ENCODE measurements at regions not wholly inside any gene's neighbourhood (a gene's known extent, or its start where the extent isn't known, plus 50 kb on each side); places are given as distances from the start of the nearest gene placed in this dataset.

- Histone ChIP-seq H3K27ac (replicated peaks in 1 of 4) (no peak overlapping the region), H3K9me3 (no peaks in the 10 kb centered on the region), H3K27me3 (peaks cover 0 to 40% (median 3%) of the 10 kb centered on the region in 4 donors), H3K36me3 (no peaks in the 10 kb centered on the region), H3K4me3 (no peak overlapping the region), H3K4me1 (peaks cover 29 to 34% (median 32%) of the 10 kb centered on the region in 4 donors)
- DNase-seq (ENCODE audit: extremely low spot score): no peak
- intact Hi-C loops (cut with DNase I): loop anchor here (5.0 to 10.0 kb wide), 3 partner anchors 161 to 433 kb away; partner anchors contain the start of gene CENPS
- WGBS: 68% methylated on average over 19 of the region's 19 CpGs
- TF ChIP-seq POLR2AphosphoS5 (IDR thresholded peaks at IDR 0.05): no peak
- TF ChIP-seq, protein P1, sequence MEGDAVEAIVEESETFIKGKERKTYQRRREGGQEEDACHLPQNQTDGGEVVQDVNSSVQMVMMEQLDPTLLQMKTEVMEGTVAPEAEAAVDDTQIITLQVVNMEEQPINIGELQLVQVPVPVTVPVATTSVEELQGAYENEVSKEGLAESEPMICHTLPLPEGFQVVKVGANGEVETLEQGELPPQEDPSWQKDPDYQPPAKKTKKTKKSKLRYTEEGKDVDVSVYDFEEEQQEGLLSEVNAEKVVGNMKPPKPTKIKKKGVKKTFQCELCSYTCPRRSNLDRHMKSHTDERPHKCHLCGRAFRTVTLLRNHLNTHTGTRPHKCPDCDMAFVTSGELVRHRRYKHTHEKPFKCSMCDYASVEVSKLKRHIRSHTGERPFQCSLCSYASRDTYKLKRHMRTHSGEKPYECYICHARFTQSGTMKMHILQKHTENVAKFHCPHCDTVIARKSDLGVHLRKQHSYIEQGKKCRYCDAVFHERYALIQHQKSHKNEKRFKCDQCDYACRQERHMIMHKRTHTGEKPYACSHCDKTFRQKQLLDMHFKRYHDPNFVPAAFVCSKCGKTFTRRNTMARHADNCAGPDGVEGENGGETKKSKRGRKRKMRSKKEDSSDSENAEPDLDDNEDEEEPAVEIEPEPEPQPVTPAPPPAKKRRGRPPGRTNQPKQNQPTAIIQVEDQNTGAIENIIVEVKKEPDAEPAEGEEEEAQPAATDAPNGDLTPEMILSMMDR (IDR thresholded peaks at IDR 0.05): no peak
- no peak for TF ChIP-seq EP300 (IDR thresholded peaks at IDR 0.05)
- TF ChIP-seq POLR2A (IDR thresholded peaks at IDR 0.05; ENCODE audit: low read depth): no peak
These were observed 69.3 kb upstream of the CASZ1 start for GRCh38 chr1:10865518-10866320.

GRCh38 chr1:10866321-10867093, 70.1 kb upstream of the CASZ1 start:
- Histone ChIP-seq H3K36me3 (no peaks in the 10 kb centered on the region), H3K27ac (replicated peaks in 1 of 4) (no peak overlapping the region), H3K27me3 (peaks cover 0 to 40% (median 3%) of the 10 kb centered on the region in 4 donors), H3K4me1 (peaks cover 29 to 34% (median 30%) of the 10 kb centered on the region in 4 donors), H3K9me3 (no peaks in the 10 kb centered on the region), H3K4me3 (peak overlapping the region; percentile 56 to 68 (median 60))
- DNase-seq (ENCODE audit: extremely low spot score): no peak
- WGBS: 17% methylated on average over 15 of the region's 31 CpGs
- intact Hi-C loops (cut with DNase I): loop anchor here (5.0 to 10.0 kb wide), 3 partner anchors 162 to 434 kb away; partner anchors contain the start of gene CENPS
- TF ChIP-seq EP300 (IDR thresholded peaks at IDR 0.05): no peak
- no peak for TF ChIP-seq POLR2A (IDR thresholded peaks at IDR 0.05; ENCODE audit: low read depth)
- TF ChIP-seq, protein P1 (IDR thresholded peaks at IDR 0.05): no peak
- TF ChIP-seq POLR2AphosphoS5 (IDR thresholded peaks at IDR 0.05): no peak

GRCh38 chr1:10867138-10867721, 70.8 kb upstream of the CASZ1 start:
- H3K4me3 ChIP-seq: peak overlapping the region; percentile 56 to 68 (median 60)
- no peaks in the 10 kb centered on the region for H3K9me3 ChIP-seq
- no peak overlapping the region for H3K27ac ChIP-seq (replicated peaks in 1 of 4)
- H3K4me1 ChIP-seq: peaks cover 22 to 31% (median 27%) of the 10 kb centered on the region in 4 donors
- 18% methylated on average over 4 of the region's 54 CpGs for WGBS
- TF ChIP-seq, protein P1 (IDR thresholded peaks at IDR 0.05): peak; percentile 88 to 93 (median 89)
- no peak for TF ChIP-seq POLR2A (IDR thresholded peaks at IDR 0.05; ENCODE audit: low read depth)
- H3K27me3 ChIP-seq: peaks cover 0 to 40% (median 3%) of the 10 kb centered on the region in 4 donors
- H3K36me3 ChIP-seq: no peaks in the 10 kb centered on the region
- intact Hi-C loops (cut with DNase I): loop anchor here (5.0 to 10.0 kb wide), 3 partner anchors 162 to 435 kb away; partner anchors contain the start of gene CENPS
- no peak for DNase-seq (ENCODE audit: extremely low spot score)

DNA sequence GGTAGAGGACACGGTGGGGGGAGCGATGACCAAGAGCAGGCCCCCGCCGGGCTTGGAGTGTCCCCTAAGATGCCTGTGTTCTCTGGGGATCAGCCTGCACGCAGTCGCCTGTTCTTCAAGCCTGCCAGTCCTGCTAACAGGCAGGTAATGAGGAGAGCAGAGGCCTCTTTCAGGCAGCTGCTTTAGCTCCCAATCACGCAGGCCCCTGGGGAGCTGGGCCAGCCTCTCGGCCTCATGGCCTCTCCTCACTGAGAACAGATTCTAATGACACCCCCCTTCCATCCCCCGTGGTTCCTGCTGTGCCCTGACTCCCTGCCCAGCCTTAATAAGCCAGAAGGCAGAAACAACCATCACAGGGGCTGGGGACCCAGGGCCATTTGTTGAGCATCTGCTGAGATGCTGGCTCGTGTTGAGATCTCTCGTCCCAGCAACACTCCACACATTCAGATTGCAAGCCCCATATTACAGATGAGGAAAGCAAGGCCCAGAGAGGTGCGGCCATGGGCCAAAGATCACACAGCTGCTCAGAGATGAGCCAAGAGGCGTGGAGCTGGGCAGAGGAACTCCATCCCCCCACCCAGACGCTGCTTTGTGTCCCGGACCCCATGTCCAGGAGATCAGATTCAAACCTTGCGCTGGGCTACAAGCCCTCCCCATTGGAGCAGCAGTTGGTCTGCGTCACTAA, 71.6 kb upstream of the CASZ1 start:
- H3K9me3 ChIP-seq: no peaks in the 10 kb centered on the region
- DNase-seq (ENCODE audit: extremely low spot score): no peak
- intact Hi-C loops (cut with DNase I): loop anchor here (5.0 to 10.0 kb wide), 3 partner anchors 163 to 436 kb away; partner anchors contain the start of gene CENPS
- no peaks in the 10 kb centered on the region for H3K36me3 ChIP-seq
- H3K27ac ChIP-seq (replicated peaks in 1 of 4): no peak overlapping the region
- H3K4me1 ChIP-seq: peaks cover 18 to 23% (median 19%) of the 10 kb centered on the region in 4 donors
- TF ChIP-seq POLR2A (IDR thresholded peaks at IDR 0.05; ENCODE audit: low read depth) (no peak), EP300 (IDR thresholded peaks at IDR 0.05) (no peak), POLR2AphosphoS5 (IDR thresholded peaks at IDR 0.05) (no peak)
- TF ChIP-seq, protein P1 (IDR thresholded peaks at IDR 0.05): no peak
- peaks cover 0 to 40% (median 3%) of the 10 kb centered on the region in 4 donors for H3K27me3 ChIP-seq
- no peak overlapping the region for H3K4me3 ChIP-seq
- 59% methylated on average over 13 of the region's 17 CpGs for WGBS

Measured in esophagus muscularis mucosa (tissue), 4 donors.